HFFc6 (cell line): ENCODE measurements at regions not wholly inside any gene's neighbourhood (a gene's known extent, or its start where the extent isn't known, plus 50 kb on each side); places are given as distances from the start of the nearest gene placed in this dataset.

ENCODE experiments used
- DNase-seq: peaks from one replicate; pipeline ENCODE4 v3.0.0-alpha.2; 2018
- H3K27ac Mint-ChIP-seq: 2 replicates; pipeline ENCODE4 v1.8.0; 2020; ENCODE audit warnings: mild to moderate bottlenecking, mixed read lengths
- H3K27me3 Mint-ChIP-seq: 2 replicates; pipeline ENCODE4 v1.8.0; 2021; ENCODE audit warnings: mild to moderate bottlenecking, moderate library complexity, mixed read lengths; ENCODE audit not compliant: insufficient read depth
- H3K36me3 Mint-ChIP-seq: 2 replicates; pipeline ENCODE4 v1.8.0; 2021; ENCODE audit warnings: low read depth, mixed read lengths
- H3K4me1 Mint-ChIP-seq: 2 replicates; pipeline ENCODE4 v1.8.0; 2020; ENCODE audit warnings: low read depth, mixed read lengths
- H3K4me3 Mint-ChIP-seq: 2 replicates; pipeline ENCODE4 v1.8.0; 2020; ENCODE audit warnings: mild to moderate bottlenecking, moderate library complexity, mixed read lengths
- H3K9me3 Mint-ChIP-seq: 2 replicates; pipeline ENCODE4 v1.8.0; 2020; ENCODE audit warnings: mild to moderate bottlenecking, mixed read lengths
- TF ChIP-seq, protein P1 (sequence below): fragments of 200-600 bp; sonication (generic); IDR thresholded peaks from 2 replicates; pipeline ENCODE4 v1.5.0; 2021; ENCODE audit warnings: antibody characterized with exemption, mild to moderate bottlenecking

DNA sequence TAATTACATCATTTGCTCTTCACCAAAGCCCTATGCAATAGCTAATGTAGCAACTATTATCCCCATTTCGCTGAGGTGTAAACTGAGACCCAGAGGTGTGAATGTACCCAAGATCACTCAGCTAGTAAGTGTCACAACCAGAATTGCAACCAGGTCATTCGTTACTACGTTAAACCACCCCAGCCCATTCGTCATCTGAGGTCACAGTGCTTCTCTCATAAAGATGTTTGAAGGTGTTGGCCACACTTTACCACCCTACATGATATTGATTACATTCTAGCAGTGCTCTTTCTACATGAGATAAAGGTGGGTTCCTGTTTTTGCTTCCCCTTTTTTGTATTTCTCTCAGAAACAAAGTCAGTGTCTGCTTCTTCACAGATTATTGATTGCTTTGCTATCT, 195.3 kb downstream of the ZBTB18 start:
- no peaks in the 10 kb centered on the region for H3K9me3 Mint-ChIP-seq

DNA sequence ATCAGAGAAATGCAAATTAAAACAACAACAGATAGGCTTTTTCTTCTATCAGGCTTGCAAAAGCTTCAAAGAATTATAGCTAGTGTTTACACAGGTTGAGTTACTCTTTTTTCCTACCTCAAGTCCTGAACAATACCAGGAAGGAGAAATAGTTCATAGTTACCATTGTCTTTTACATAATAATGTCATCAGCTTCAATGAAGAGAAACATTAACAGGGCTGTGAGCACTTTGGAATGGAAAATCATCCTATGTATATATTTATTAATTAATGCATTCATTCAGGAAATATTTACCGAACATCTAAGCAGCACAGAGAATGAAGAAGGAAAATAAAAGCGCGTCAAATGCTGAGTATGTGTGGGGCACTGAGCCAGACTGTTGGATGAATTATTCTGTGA, 197.3 kb downstream of the ZBTB18 start:
- TF ChIP-seq, protein P1, sequence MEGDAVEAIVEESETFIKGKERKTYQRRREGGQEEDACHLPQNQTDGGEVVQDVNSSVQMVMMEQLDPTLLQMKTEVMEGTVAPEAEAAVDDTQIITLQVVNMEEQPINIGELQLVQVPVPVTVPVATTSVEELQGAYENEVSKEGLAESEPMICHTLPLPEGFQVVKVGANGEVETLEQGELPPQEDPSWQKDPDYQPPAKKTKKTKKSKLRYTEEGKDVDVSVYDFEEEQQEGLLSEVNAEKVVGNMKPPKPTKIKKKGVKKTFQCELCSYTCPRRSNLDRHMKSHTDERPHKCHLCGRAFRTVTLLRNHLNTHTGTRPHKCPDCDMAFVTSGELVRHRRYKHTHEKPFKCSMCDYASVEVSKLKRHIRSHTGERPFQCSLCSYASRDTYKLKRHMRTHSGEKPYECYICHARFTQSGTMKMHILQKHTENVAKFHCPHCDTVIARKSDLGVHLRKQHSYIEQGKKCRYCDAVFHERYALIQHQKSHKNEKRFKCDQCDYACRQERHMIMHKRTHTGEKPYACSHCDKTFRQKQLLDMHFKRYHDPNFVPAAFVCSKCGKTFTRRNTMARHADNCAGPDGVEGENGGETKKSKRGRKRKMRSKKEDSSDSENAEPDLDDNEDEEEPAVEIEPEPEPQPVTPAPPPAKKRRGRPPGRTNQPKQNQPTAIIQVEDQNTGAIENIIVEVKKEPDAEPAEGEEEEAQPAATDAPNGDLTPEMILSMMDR = no peak
- Mint-ChIP-seq H3K36me3 (no peaks in the 10 kb centered on the region), H3K4me1 (no peaks in the 10 kb centered on the region), H3K27me3 (peaks cover 6% of the 10 kb centered on the region), H3K27ac (no peak overlapping the region), H3K4me3 (no peak overlapping the region), H3K9me3 (no peaks in the 10 kb centered on the region)
- no peak for DNase-seq

More for the DNA sequence above, 195.3 kb downstream of the ZBTB18 start:
- Mint-ChIP-seq H3K36me3 (no peaks in the 10 kb centered on the region), H3K27me3 (peaks cover 6% of the 10 kb centered on the region), H3K4me3 (no peak overlapping the region), H3K4me1 (no peaks in the 10 kb centered on the region), H3K27ac (no peak overlapping the region)
- TF ChIP-seq, protein P1 = no peak
- DNase-seq = no peak

DNA sequence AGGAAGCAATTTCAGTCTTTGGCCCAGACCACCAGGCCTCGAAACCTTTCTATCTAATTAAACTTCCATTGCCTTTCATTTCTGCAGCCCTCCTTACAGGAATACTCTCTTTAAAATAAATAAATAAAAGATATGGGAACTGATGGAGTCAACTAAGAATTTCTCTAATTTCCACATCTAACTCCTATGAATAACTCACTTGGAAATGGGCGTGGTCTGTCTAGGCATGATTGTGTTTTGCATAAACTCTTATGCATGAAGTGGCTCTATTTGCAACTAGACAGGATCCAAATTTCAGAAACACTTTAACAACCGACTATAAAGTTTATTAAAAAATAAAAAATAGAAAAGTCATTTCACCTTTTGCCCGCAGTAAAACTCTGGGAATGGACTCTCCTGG, 199.5 kb downstream of the ADSS2 start:
- TF ChIP-seq, protein P1 = no peak
- H3K36me3 Mint-ChIP-seq = no peaks in the 10 kb centered on the region
- no peak for DNase-seq
- H3K4me1 Mint-ChIP-seq = no peaks in the 10 kb centered on the region
- H3K9me3 Mint-ChIP-seq = no peaks in the 10 kb centered on the region
- peaks cover 6% of the 10 kb centered on the region for H3K27me3 Mint-ChIP-seq
- no peak overlapping the region for H3K4me3 Mint-ChIP-seq
- H3K27ac Mint-ChIP-seq = no peak overlapping the region

DNA sequence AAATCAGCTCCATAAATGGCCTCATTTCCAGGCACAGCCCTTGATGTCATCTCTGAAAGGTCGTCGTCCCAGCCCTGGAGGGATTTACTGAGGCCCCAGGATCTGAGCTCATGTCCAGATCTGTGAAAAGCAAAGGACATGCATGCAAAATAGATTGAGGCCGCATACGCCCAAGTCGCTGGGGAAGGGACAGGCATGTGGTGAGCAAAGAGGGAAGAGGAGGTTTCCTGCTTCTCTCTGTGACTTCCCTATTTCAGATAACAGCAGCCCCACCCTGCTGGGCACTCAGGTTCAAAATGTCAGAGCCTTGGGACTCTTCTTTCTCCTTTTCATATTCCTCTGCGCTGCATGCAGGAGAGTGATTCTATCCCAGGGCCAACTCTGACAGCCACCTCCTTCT, 197.2 kb downstream of the ADSS2 start:
- Mint-ChIP-seq H3K4me1 (no peaks in the 10 kb centered on the region), H3K36me3 (no peaks in the 10 kb centered on the region), H3K4me3 (no peak overlapping the region), H3K9me3 (no peaks in the 10 kb centered on the region), H3K27me3 (peaks cover 5% of the 10 kb centered on the region), H3K27ac (no peak overlapping the region)
- no peak for DNase-seq
- TF ChIP-seq, protein P1 = no peak

DNA sequence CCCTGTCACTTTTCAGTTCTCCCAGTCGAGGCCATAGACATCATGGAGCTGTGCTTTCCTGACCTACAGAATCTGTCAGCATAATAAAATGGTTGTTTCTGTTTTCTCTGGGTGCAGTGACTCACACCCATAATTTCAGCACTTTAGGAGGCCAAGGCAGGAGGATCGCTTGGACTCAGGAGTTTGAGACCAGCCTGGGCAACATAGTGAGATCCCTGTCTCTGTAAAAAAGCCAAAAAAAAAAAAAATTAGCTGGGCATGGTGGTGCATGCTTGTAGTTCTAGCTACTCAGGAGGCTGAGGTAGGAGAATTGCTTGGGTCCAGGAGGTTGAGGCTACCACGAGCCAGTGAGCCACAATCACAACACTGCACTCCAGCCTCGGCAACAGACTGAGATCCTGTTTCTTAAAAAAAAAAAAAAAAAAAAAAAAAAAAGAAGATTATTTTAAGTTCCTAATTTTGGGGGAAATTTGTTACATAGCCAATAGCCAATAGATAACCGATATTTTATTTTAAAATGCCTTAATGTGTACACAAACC, 196.2 kb downstream of the ADSS2 start:
- H3K27ac Mint-ChIP-seq = no peak overlapping the region
- DNase-seq = no peak
- H3K4me3 Mint-ChIP-seq = no peak overlapping the region
- no peaks in the 10 kb centered on the region for H3K9me3 Mint-ChIP-seq
- peaks cover 5% of the 10 kb centered on the region; the same call in 1 of the 2 replicates for H3K27me3 Mint-ChIP-seq
- H3K4me1 Mint-ChIP-seq = no peaks in the 10 kb centered on the region
- no peaks in the 10 kb centered on the region for H3K36me3 Mint-ChIP-seq
- TF ChIP-seq, protein P1 = no peak
